ENCODE measurements at regions not wholly inside any gene's neighbourhood (a gene's known extent, or its start where the extent isn't known, plus 50 kb on each side); places are given as distances from the start of the nearest gene placed in this dataset.

DNA sequence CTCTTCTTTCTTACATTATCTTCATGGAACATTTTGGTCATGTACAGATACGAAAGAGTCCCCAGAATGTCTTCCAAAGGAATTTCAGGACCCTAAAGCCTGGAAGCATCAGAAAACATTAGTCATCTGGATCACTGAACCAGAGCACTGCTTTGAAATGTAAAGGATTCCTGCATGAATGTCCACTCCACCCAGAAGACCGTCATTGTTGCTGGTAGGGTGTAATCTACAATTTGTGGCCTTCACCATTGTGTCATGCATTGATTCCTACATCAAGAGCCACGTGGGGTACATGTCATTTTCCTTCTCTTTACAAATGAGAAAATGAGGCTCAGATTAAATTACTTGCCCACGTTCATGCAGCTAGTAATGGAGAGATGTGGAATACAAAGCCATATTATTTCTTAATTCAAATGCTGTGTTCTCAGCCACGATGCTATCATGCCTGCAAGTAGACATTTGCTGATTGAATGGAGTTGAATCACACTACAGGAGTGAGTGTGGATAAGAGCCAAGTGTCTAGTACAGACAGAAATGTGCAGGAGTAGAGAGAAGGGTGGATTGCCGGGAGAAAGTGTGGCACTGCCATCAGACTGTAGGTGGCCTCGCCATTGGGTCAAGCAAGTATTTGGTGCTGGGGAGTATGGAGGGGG is 231.2 kb downstream of the C12orf75 start (continued):
- TF ChIP-seq ZNF10 (CRISPR knock-in tag; IDR thresholded peaks at IDR 0.05; ENCODE audit: borderline replicate concordance, low read depth) = no peak

DNA sequence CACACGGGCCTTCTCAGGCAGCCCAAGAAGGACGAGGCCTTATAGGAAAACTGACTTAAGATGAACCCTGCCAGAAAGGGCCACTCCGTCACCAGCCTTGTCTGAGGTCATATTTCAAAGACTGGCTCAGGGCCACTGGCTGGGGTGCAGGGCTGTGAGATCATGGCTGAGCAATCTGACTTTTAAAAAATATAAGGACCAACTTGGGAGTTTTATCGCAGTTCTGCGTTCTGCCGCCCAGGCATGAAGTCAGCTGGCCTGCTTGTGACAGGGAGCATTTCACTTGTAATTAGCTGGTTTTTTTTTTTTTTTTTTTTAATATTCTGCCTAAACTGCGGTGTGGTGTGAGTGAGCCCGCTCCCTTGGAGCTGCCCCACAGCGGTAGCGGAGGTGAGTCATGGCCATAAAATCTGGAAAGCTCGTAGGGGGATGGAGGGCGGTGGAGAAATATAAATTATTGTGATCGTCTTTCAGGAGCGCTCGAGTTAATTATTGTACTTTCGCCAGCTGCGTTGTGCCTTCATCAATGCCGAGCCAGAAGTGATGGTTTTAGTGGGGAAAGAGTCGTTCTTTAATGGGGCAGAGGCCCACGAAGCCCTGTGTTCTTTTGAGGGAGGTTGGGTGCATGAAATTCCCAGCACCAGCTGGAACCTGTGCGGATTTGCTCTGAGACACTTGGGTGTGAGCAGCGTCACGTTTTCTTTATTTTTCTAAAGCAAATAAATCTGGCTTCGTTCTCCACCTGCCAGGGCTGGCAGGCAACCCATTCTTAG is 231.9 kb downstream of the C12orf75 start:
- no peak for ATAC-seq
- intact Hi-C loops (cut with micrococcal nuclease; ENCODE audit: unreplicated experiment) (no loop called here), in situ Hi-C loops (cut with HindIII; ENCODE audit: extremely low pct_ligation_motif_present, low pct_unique_long_range_greater_than_20kb) (no loop called here)
- no peak overlapping the region for H3K4me3 ChIP-seq (replicated peaks in 1 of 3; ENCODE audit: insufficient read depth in 1 of 3, low read depth in 2 of 3, low read length in 3 of 3)
- no peaks in the 10 kb centered on the region; a peak in 1 of 5 replicates for H3K27me3 ChIP-seq (ENCODE audit: control insufficient read depth in 1 of 2, insufficient read depth in 2 of 2, low read length in 2 of 2)
- no peak for DNase-seq (ENCODE audit: low spot score)
- BruUV-seq (replicated peaks) = no TSS peak
- H3K9ac ChIP-seq (ENCODE audit: insufficient read depth, low read depth, low read length) = no peak overlapping the region
- no peaks in the 10 kb centered on the region for H3K36me3 ChIP-seq (replicated peaks in 1 of 2; ENCODE audit: control insufficient read depth in 1 of 2, insufficient read depth in 2 of 2, low read length in 2 of 2)
- H3K27ac ChIP-seq (ENCODE audit: extremely low read length, insufficient read depth, low read length) = no peak overlapping the region
- ChIA-PET CTCF (ENCODE audit: low intra/inter-chr PET ratio, low total read pairs) (no interaction called here), POLR2A (no interaction called here)
- H3K79me2 ChIP-seq (ENCODE audit: insufficient read depth, low read length) = no peaks in the 10 kb centered on the region
- TF ChIP-seq, protein P1, sequence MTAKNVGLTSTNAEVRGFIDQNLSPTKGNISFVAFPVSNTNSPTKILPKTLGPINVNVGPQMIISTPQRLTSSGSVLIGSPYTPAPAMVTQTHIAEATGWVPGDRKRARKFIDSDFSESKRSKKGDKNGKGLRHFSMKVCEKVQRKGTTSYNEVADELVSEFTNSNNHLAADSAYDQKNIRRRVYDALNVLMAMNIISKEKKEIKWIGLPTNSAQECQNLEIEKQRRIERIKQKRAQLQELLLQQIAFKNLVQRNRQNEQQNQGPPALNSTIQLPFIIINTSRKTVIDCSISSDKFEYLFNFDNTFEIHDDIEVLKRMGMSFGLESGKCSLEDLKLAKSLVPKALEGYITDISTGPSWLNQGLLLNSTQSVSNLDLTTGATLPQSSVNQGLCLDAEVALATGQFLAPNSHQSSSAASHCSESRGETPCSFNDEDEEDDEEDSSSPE (CRISPR knock-in tag; IDR thresholded peaks at IDR 0.05) = no peak
- TF ChIP-seq ZNF275 (CRISPR knock-in tag; IDR thresholded peaks at IDR 0.05; ENCODE audit: borderline replicate concordance) = no peak
- TF ChIP-seq, protein P2, sequence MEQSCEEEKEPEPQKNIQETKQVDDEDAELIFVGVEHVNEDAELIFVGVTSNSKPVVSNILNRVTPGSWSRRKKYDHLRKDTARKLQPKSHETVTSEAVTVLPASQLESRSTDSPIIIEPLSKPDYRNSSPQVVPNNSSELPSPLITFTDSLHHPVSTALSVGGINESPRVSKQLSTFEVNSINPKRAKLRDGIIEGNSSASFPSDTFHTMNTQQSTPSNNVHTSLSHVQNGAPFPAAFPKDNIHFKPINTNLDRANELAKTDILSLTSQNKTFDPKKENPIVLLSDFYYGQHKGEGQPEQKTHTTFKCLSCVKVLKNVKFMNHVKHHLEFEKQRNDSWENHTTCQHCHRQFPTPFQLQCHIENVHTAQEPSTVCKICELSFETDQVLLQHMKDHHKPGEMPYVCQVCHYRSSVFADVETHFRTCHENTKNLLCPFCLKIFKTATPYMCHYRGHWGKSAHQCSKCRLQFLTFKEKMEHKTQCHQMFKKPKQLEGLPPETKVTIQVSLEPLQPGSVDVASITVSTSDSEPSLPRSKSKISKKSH (CRISPR knock-in tag; IDR thresholded peaks at IDR 0.05; ENCODE audit: borderline replicate concordance) = no peak
- no peak for TF ChIP-seq ZNF629 (CRISPR knock-in tag; conservative IDR thresholded peaks at IDR 0.05)
- no peak for TF ChIP-seq ZBTB14 (CRISPR knock-in tag; IDR thresholded peaks at IDR 0.05)
- no peak for TF ChIP-seq ZHX1 (CRISPR knock-in tag; IDR thresholded peaks at IDR 0.05; ENCODE audit: low read depth)
- H4K20me1 ChIP-seq (ENCODE audit: insufficient read depth, low read length) = no peaks in the 10 kb centered on the region
- no peak overlapping the region for H3K4me2 ChIP-seq (ENCODE audit: low read depth, low read length)
- H2AFZ ChIP-seq (ENCODE audit: low read length) = no peak overlapping the region
- no peak for FAIRE-seq
- H3K4me1 ChIP-seq (ENCODE audit: insufficient read depth, low read length) = no peaks in the 10 kb centered on the region
- WGBS (ENCODE audit: low lambda C conversion rate) = 50% methylated on average over 23 of the region's 24 CpGs
- no peaks in the 10 kb centered on the region for H3K9me3 ChIP-seq (ENCODE audit: low read length)
